ENCODE measurements at regions not wholly inside any gene's neighbourhood (a gene's known extent, or its start where the extent isn't known, plus 50 kb on each side); places are given as distances from the start of the nearest gene placed in this dataset.
"Not testable (repeated sequence)": the region's sequence is repeated elsewhere in the genome, so short reads cannot be mapped to it uniquely, and the experiment has no call there.

- no peak for DNase-seq (ENCODE audit: low read depth)
Observed at GRCh38 chr1:221525749-221526148, 216.1 kb downstream of the DUSP10 start.

GRCh38 chr1:221527302-221527701, 214.6 kb downstream of the DUSP10 start:
- DNase-seq (ENCODE audit: low read depth): no peak

DNA sequence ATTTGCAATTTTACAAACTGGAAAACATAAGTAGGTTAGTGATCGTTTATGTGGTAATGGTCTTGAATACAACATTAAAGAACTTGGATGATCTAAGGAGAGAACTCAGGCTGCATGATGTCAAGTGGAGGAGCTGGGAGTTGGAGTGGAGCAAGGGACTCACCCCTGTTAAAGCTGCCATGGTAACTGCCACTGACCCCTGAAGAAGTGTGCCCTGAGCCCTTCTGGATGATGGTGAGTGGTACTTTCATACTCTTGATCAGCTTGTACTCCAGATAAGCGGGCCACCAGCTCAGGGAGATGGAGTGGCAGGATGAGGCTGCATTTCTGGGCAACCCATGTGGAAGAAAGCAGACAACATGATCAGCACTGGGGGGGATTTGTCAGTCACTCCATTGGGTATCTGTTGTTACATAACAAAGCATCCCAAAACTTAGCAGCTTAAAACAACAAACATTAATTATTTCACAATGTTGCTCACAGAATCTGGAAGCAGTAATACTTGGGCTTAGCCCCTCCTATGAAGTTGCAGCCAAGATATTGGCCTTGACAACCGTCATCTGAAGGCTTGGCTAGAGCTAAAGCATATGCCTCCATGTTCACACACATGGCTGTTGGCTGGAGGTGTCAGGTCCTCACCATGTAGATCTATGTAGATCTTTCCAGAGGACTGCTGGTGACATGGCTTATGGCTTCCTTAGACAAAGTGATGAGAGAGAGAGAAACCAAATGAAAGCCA, 213.8 kb downstream of the DUSP10 start:
- no peak for DNase-seq (ENCODE audit: low read depth)

- not testable (repeated sequence) for DNase-seq (ENCODE audit: low read depth)
Observed at GRCh38 chr1:221530159-221530558, 211.7 kb downstream of the DUSP10 start.

GRCh38 chr1:221530791-221531190, 211.1 kb downstream of the DUSP10 start:
- DNase-seq (ENCODE audit: low read depth): no peak

DNA sequence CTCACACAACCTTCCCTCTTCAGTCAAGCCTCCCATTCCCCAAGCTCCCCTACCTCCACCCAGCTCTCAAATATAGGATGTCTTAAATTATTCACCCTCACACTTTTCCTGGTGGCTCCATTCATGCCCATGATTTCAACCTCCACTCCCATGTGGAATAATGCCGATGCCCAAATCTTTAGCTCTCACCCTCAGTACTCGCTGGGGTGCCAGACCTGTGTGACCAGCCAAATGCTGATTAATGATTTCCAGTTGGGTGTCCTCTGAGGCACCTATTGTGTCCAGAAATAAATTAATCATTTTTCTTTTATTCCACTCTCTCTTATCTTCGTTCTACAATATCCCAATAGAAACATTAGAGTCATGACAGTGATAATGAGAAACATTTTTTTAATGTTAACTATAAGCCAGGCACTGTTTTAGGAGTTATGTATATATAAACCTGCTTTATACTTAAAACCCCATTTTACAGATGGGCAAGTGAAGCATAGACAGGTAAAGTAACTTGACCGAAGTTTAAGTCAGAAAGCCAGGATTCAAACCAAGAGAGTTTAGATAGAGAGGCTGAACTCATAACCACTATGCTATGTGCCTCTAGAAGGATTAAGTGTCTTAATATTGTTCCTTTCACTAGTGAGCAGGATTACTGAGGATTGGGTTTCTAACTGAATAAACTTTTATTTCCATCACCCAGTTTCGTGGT, 209.7 kb downstream of the DUSP10 start:
- no peak for DNase-seq (ENCODE audit: low read depth)

GRCh38 chr1:221541296-221541695, 200.6 kb downstream of the DUSP10 start:
- no peak for DNase-seq (ENCODE audit: low read depth)

- DNase-seq (ENCODE audit: low read depth): peak; percentile 52
Observed at GRCh38 chr1:221543529-221544120, 198.3 kb downstream of the DUSP10 start.

- DNase-seq (ENCODE audit: low read depth): no peak
Observed at GRCh38 chr1:221548942-221549341, 192.9 kb downstream of the DUSP10 start.

DNA sequence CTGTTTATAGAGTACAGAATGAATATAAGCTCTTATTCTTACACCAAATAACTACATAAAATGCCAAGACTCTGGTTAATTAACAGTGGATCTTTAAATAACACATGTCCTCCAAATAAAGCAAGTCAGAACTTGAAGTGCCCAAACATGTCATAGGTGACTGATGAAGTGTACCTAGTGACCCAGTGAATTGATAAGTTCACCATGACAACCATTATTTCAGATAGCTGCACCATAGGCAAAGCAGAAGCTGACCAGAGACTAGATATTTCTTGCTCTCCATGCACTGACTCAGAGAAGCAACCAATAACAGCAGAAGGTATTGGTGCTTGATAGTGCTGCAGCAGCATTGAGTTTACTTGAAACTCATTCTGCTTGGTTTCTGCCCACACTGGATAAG, 192.1 kb downstream of the DUSP10 start:
- DNase-seq (ENCODE audit: low read depth): no peak

DNA sequence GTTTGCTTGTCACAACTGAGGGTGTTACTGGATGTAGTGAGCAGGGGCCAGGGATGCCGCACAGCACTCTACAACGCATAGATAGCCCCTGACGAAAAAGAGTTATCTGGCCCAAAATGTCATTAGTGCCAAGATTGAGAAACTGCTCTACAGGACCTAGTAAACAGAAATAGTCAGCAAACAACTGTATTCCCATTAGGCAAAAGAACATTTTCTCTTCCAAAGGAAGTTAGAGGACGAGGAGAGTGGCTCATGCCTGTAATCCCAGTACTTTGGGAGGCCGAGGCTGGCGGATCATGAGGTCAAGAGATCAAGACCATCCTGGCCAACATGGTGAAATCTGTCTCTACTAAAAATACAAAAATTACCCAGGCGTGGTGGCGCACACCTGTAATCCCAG, 189.1 kb downstream of the DUSP10 start:
- DNase-seq (ENCODE audit: low read depth): not testable (repeated sequence)

DNA sequence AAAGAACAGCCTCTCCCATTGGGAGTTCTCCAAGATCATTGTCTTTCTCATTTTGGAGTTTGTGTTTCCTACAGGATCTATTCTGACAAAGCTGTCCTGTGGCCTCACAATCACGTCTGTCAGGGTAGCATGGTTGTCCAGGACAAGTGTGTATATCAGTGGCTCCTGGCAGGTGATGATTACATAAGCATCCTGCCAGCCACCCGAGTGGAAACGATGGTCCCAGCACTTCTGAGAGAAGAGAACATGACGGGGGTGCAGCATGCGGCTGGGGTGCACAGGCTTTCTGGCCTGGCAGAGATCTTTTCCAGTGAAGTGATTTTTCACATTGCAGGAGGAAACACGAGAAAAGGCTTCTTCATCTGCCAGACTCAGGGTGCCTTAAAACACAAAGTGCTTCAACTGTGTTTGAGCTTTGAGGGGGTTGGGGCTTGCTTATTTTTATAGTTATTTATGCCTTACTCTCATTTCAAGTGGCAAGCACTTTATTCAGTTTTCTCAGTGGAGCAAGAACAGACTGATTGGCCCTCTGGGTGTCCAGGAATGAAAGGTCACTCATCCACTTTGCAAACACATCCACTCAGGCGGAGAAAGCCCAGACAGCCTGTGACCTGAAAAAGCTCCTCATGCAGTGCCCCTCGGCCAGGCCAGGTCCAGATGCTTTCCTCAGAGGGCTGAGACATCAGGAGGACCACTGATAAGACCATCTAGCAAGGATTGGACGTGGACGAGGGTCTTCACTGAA, 186.0 kb downstream of the DUSP10 start:
- no peak for DNase-seq (ENCODE audit: low read depth)

DNA sequence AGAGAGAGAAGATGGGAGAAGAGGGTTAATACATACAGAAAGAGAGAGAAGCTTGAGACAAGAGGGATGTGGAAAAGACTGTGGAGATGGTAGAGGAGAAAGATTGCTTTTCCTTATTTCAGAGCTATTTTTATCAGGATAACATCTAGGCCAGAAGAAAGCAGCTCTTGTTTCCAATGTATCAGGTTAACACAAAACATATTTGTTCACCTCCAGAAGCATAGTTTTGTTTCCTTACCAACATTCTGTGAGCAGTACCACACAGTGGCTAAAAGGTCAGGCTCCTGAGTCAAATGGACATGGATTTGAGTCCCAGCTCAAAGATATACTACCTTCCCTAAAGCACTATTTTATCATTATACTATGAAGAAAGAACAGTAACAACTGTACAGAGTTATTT, 185.5 kb downstream of the DUSP10 start:
- DNase-seq (ENCODE audit: low read depth): no peak

DNA sequence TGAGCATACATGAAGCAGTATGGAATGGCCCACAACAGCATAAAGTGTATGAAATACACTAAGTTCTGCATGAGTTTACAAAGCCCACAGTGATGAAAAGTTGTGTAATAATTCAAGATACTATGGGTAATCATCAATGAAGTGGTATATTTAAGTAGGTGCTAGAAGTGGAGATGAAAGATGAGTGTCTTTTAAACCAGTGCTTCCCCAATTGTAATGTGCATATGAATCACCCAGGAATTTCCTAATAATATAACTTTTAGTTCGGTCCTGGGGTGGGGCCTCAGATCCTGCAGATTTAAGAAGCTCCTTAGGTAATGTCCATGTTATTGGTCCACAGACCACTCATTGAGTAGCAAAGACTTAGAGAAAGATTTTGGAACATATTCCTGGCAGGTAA, 184.9 kb downstream of the DUSP10 start:
- DNase-seq (ENCODE audit: low read depth): no peak

DNA sequence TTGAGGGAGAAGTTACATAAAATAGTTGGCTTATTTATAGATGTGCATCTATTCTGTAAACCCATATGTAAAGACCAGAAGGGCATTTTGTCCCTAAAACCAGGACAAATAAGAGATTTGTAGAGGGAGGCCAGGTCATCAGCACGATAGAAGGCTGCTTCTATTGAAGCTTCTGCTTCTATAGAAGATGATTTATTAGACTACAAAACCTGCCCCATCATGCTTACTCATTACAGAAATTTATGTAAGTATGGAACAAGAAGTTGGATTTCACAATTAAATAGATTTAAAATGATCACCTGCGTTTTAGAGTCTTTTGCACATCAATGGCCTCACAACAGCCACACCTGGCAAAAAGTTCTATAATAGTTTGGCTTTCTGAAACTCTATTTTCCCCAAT, 183.5 kb downstream of the DUSP10 start:
- DNase-seq (ENCODE audit: low read depth): no peak

- no peak for DNase-seq (ENCODE audit: low read depth)
Observed at GRCh38 chr1:221559911-221560310, 182.0 kb downstream of the DUSP10 start.

GRCh38 chr1:221562542-221563475, 179.1 kb downstream of the DUSP10 start:
- DNase-seq (ENCODE audit: low read depth): no peak

- no peak for DNase-seq (ENCODE audit: low read depth)
Observed at GRCh38 chr1:221563476-221563921, 178.4 kb downstream of the DUSP10 start.

- DNase-seq (ENCODE audit: low read depth): no peak
Observed at GRCh38 chr1:221564891-221565290, 177.0 kb downstream of the DUSP10 start.

DNA sequence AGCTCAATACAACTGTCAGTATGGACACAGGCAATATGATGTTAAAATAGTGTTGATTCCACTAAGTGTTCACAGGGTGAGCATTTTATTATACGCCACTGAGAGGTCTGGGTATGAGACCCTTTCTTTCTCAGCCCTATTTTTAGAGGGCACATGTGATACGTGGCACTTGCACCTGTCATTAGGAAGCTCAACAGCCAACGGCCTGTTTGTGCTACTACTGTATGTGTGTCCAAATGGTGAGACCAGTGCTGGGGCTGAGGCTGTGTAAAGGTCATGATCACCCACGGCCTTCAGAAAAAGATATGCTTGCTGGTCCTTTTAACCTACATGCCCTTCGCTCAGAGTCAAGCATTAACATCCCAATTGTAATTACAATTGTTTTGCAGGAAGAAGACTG, 176.2 kb downstream of the DUSP10 start:
- no peak for DNase-seq (ENCODE audit: low read depth)

GRCh38 chr1:221567859-221568507, 173.9 kb downstream of the DUSP10 start:
- no peak for DNase-seq (ENCODE audit: low read depth)

All from RPMI7951 (cell line).